Prostate gland (tissue), 2 donors: ENCODE measurements at regions not wholly inside any gene's neighbourhood (a gene's known extent, or its start where the extent isn't known, plus 50 kb on each side); places are given as distances from the start of the nearest gene placed in this dataset.

ENCODE experiments used
- DNase-seq: peaks from one replicate; pipeline ENCODE4 v3.0.0-alpha.2; 2019; ENCODE audit warnings: low spot score
- H3K27ac ChIP-seq, 2 donors: fragments of 200-600 bp; sonication (generic); 2 replicates each; pipeline ENCODE4 v1.5.1; 2017 to 2019
- H3K27me3 ChIP-seq: fragments of 200-600 bp; sonication (generic); replicated peaks from 2 replicates; pipeline ENCODE4 v1.5.1; 2019; ENCODE audit not compliant: insufficient read depth
- H3K36me3 ChIP-seq, 2 donors: fragments of 200-600 bp; sonication (generic); 1 replicate in 1 of 2; 2 replicates in 1 of 2; pipeline versions ENCODE4 v1.5.1 to v1.8.1; 2017 to 2019
- H3K4me1 ChIP-seq: fragments of 200-600 bp; sonication (generic); replicated peaks from 2 replicates; pipeline ENCODE4 v1.5.1; 2019
- H3K4me3 ChIP-seq, 2 donors: fragments of 200-600 bp; sonication (generic); 2 replicates each; pipeline ENCODE4 v1.5.1; 2017 to 2019
- H3K9me3 ChIP-seq: fragments of 200-600 bp; sonication (generic); 2 replicates; pipeline ENCODE4 v1.5.1; 2017
- POLR2A ChIP-seq: fragments of 450-650 bp; IDR thresholded peaks from one replicate; pipeline ENCODE4 v1.6.1; 2016; ENCODE audit warnings: antibody characterized with exemption, mild to moderate bottlenecking
- POLR2AphosphoS5 ChIP-seq: sonication (generic); formaldehyde crosslinking; IDR thresholded peaks from one replicate; pipeline ENCODE4 v1.6.1; 2017; ENCODE audit warnings: antibody characterized with exemption
- WGBS: methylation state at CpG from one replicate; pipeline ENCODE4 v1.1.5; 2018; 5-methylcytosine and 5-hydroxymethylcytosine counted together
- intact Hi-C: fragments of 100-400 bp; cut with DNase I; formaldehyde crosslinking; loops from one replicate; pipeline ENCODE4 v1.14.2; 2022
- TF ChIP-seq, protein P1 (sequence below), 4 experiments: fragments of 200-600 bp in 2 of 4; fragments of 450-650 bp in 2 of 4; sonication (generic) in 2 of 4; IDR thresholded peaks; 1 replicate in 3 of 4; 2 replicates in 1 of 4; pipeline ENCODE4 v1.5.1; 2016 to 2019; ENCODE audit warnings: antibody characterized with exemption in 4 of 4, mild to moderate bottlenecking in 2 of 4, moderate library complexity in 2 of 4

DNA sequence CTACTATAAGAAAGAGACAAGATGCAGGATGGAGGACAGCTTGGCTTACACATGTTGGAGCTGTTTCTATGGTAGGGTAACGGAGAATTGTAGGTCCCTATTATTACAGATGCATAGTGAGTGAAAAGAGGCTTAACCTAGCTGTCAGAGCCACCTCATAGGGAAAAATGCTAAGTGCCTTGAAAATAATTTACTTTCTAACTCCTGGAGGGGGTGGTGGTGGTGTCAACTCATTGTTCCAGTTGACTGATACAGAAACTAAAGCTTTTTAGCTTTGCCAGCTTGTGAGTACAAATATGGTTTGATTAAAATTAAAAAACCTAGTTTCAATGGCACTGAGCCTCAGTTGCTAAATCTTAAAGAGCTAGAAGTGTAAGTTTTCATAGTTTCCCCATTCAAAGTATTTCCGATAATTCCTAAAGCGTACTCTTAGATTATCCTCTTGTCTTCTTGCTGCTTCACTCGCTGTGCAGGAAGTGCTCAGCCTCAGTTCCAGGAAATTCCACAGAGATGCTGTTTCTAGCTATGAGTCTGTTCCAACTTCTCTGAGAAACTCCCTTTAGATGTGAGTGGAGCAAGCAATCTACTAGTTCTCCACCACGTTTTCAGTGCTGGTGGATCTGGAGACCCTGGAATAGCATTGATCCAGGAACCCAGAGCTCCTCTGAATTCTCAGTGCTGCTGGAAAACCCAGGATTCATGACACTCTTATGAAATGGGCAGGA lies 265.2 kb downstream of the DMAC1 start:
- WGBS, result 79% methylated on average over 5 of the region's 5 CpGs
- H3K36me3 ChIP-seq, result no peaks in the 10 kb centered on the region
- no peaks in the 10 kb centered on the region for H3K9me3 ChIP-seq
- H3K4me3 ChIP-seq, result no peak overlapping the region
- no peak for TF ChIP-seq POLR2A
- TF ChIP-seq, protein P1, sequence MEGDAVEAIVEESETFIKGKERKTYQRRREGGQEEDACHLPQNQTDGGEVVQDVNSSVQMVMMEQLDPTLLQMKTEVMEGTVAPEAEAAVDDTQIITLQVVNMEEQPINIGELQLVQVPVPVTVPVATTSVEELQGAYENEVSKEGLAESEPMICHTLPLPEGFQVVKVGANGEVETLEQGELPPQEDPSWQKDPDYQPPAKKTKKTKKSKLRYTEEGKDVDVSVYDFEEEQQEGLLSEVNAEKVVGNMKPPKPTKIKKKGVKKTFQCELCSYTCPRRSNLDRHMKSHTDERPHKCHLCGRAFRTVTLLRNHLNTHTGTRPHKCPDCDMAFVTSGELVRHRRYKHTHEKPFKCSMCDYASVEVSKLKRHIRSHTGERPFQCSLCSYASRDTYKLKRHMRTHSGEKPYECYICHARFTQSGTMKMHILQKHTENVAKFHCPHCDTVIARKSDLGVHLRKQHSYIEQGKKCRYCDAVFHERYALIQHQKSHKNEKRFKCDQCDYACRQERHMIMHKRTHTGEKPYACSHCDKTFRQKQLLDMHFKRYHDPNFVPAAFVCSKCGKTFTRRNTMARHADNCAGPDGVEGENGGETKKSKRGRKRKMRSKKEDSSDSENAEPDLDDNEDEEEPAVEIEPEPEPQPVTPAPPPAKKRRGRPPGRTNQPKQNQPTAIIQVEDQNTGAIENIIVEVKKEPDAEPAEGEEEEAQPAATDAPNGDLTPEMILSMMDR (IDR thresholded peaks at IDR 0.05), result no peak
- TF ChIP-seq POLR2AphosphoS5, result no peak
- H3K4me1 ChIP-seq, result no peaks in the 10 kb centered on the region
- H3K27ac ChIP-seq, result no peak overlapping the region
- intact Hi-C loops, result no loop called here
- no peak for DNase-seq
- no peaks in the 10 kb centered on the region for H3K27me3 ChIP-seq

- Histone ChIP-seq H3K36me3 (no peaks in the 10 kb centered on the region), H3K4me3 (no peak overlapping the region), H3K27ac (no peak overlapping the region), H3K27me3 (no peaks in the 10 kb centered on the region), H3K4me1 (no peaks in the 10 kb centered on the region), H3K9me3 (no peaks in the 10 kb centered on the region)
- 90% methylated on average over 6 of the region's 6 CpGs for WGBS
- DNase-seq, result no peak
- TF ChIP-seq POLR2A (no peak), POLR2AphosphoS5 (no peak)
- TF ChIP-seq, protein P1 (IDR thresholded peaks at IDR 0.05), result no peak
- intact Hi-C loops, result no loop called here
Observed at GRCh38 chr9:7533376-7534090, 266.0 kb downstream of the DMAC1 start.

DNA sequence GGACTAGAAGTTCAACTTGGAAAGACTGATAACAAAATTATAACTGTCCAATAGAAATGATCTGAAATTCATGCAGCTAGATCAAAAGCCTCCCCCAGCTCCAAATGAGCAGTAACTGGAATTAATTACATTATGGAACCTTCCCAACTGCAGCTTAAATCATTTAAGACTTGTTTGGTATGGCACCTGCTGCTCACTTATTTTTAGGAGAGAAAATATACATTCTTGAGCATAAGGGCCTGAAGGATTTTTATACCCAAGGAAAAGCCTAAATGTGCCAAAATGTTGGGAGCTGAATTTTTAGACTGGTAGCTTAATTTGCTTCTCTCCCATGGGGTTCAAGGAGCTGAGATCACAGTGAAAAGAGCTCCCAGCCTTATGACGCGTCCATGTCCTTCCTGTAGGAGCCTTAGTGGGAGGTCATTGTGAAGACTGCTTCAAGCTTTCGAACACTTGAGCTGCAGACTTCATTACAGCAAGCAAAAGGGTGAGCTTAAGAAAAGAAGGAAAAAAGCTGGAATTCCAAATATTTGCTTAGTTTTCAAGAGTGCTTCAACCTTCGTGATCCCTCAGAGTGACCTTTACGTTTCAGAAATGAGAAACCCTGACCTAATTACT lies 276.0 kb downstream of the DMAC1 start:
- WGBS, result 82% methylated on average over 5 of the region's 5 CpGs

GRCh38 chr9:7520396-7520795 lies 279.2 kb downstream of the DMAC1 start:
- 67% methylated on average over 5 of the region's 5 CpGs for WGBS
- no peaks in the 10 kb centered on the region for H3K4me1 ChIP-seq
- no peak for TF ChIP-seq POLR2AphosphoS5
- no peak for TF ChIP-seq POLR2A
- TF ChIP-seq, protein P1 (IDR thresholded peaks at IDR 0.05), result no peak
- no peak for DNase-seq
- no peak overlapping the region for H3K27ac ChIP-seq
- no peaks in the 10 kb centered on the region for H3K9me3 ChIP-seq
- intact Hi-C loops, result no loop called here
- no peaks in the 10 kb centered on the region for H3K36me3 ChIP-seq
- H3K27me3 ChIP-seq, result no peaks in the 10 kb centered on the region
- H3K4me3 ChIP-seq, result no peak overlapping the region

More for the DNA sequence above, 276.0 kb downstream of the DMAC1 start:
- H3K27me3 ChIP-seq, result no peaks in the 10 kb centered on the region
- no peak for DNase-seq
- no peak overlapping the region for H3K4me3 ChIP-seq
- H3K9me3 ChIP-seq, result no peaks in the 10 kb centered on the region
- H3K4me1 ChIP-seq, result no peaks in the 10 kb centered on the region
- no peak overlapping the region for H3K27ac ChIP-seq
- TF ChIP-seq, protein P1 (IDR thresholded peaks at IDR 0.05), result no peak
- no peak for TF ChIP-seq POLR2AphosphoS5
- no peak for TF ChIP-seq POLR2A
- H3K36me3 ChIP-seq, result no peaks in the 10 kb centered on the region
- intact Hi-C loops, result no loop called here
